Activated CD4-positive, CD25-positive, alpha-beta regulatory T cell (primary cell): ENCODE measurements at regions not wholly inside any gene's neighbourhood (a gene's known extent, or its start where the extent isn't known, plus 50 kb on each side); places are given as distances from the start of the nearest gene placed in this dataset.

Experiments
- DNase-seq, 4 experiments: peaks; one replicate each; lab custom pipeline; 2025; lab: John Stamatoyannopoulos, UW

DNA sequence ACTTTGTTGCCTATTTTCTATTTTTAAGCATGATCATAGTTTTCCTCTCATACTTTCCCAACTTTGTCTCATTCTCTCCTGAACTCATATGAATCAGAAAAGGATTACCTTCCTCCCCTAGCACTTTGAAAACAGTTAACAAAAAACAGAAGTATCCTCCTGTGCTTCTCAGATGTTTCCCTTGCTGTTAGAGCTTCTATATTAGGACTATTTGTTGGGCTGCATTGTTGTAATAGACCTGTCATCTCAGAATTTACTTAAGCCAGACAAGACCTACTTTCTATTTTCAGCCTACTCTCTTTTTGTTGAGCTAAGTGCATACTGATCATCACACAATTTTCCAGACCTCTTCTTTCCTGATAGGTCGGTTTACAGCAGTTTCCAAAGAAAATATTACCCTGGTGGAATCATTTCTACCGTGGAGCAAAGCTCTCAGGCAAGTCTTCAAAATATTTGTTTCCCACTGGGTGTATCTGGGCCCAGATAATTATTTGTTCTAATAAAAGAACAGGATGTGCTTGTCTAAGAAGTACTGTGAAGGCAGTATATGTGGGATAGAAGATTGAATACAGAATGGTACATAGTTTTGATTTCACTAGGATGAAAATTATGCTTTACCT lies 411.9 kb upstream of the KLF6 start:
- no peak for DNase-seq

- DNase-seq: no peak
Measured at GRCh38 chr10:4196183-4196582, 411.2 kb upstream of the KLF6 start.

- no peak for DNase-seq
Measured at GRCh38 chr10:4195213-4195612, 410.2 kb upstream of the KLF6 start.

GRCh38 chr10:4194231-4194630 lies 409.2 kb upstream of the KLF6 start:
- DNase-seq: no peak

DNA sequence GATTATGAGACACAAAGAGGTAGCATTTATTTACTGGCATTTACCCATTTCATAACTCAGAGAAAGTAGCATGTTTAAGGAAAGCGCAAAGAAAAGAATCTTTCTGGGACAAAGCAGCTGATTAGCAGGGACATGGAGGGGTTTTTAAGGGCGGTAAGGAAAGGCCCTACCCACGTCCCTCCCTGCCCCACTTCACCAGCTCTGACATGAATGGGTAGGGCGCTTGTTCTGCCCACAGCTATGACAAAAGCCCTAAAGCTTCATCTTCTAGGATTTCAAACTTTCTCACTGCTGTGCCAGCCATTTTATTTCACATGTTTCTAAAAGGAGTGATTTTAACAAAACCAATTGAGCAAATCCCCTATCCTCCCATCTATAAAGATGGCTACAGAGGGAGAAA lies 406.9 kb upstream of the KLF6 start:
- DNase-seq: no peak

- no peak for DNase-seq
Measured at GRCh38 chr10:4191354-4191753, 406.3 kb upstream of the KLF6 start.

DNA sequence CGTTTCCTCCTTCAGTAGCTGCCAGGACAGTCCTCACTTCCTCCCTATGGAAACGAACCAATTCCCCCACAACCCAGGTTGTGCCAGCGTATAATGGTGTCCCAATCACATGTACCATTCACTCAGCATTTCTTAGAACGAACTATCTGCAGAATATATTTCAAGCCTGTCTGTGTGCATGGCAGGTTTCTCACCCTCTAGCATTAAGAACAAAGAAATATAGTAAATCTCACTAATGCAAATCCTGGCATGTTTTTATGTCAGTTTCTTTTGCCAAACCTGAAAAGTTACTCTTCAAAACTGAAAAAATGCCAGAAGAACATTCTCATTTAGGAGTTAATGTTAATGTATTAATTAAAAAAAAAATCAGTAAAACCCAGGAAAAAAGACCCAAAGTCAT lies 405.9 kb upstream of the KLF6 start:
- no peak for DNase-seq

DNA sequence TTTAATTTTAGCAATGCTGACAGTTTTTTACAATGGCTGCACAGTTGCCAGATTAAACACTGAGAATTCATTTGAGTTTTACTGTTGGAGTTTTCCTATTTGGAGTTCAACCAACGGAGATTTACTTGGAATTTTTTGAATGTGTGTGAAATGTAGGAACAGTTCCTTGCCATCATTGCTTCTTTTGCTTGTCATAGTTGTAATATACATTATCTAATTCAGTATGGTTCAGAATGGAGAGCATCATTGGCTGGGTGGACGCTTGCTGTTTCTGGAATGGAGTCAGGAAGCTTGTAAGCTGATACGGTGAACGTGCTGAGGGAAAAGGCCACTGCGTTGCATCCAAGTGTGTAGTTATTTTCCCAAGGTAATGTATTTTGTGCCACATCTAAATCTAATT lies 404.3 kb upstream of the KLF6 start:
- DNase-seq: no peak

GRCh38 chr10:4188406-4188805 lies 403.4 kb upstream of the KLF6 start:
- no peak for DNase-seq

- no peak for DNase-seq
Measured at GRCh38 chr10:4186849-4187540, 402.0 kb upstream of the KLF6 start.

- DNase-seq: no peak
Measured at GRCh38 chr10:4183761-4184261, 398.8 kb upstream of the KLF6 start.

- no peak for DNase-seq
Measured at GRCh38 chr10:4181621-4182049, 396.6 kb upstream of the KLF6 start.

GRCh38 chr10:4181081-4181480 lies 396.1 kb upstream of the KLF6 start:
- DNase-seq: no peak

DNA sequence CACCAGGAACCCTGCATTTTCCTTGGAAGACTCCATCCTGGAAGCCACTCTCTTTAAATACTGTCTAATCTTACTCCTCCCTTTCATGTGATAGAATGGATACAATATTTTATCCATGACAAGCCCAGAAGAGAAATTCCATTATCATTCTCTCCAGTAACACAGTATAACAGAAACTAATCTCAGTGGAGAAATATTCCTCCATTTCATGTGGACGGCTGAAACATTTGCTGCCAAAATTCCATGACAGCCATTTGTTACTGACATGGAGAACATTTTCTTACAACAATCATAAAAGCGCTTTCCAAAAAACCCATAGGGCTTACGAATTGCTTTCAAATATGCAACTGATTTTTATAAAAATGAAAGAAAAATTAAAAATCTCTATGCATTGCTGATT lies 392.8 kb upstream of the KLF6 start:
- no peak for DNase-seq

GRCh38 chr10:4176500-4177281 lies 391.7 kb upstream of the KLF6 start:
- no peak for DNase-seq

GRCh38 chr10:4174197-4174596 lies 389.2 kb upstream of the KLF6 start:
- DNase-seq: no peak

GRCh38 chr10:4170633-4171314 lies 385.8 kb upstream of the KLF6 start:
- no peak for DNase-seq

GRCh38 chr10:4170181-4170580 lies 385.2 kb upstream of the KLF6 start:
- DNase-seq: no peak

- DNase-seq: no peak
Measured at GRCh38 chr10:4169448-4169847, 384.4 kb upstream of the KLF6 start.

DNA sequence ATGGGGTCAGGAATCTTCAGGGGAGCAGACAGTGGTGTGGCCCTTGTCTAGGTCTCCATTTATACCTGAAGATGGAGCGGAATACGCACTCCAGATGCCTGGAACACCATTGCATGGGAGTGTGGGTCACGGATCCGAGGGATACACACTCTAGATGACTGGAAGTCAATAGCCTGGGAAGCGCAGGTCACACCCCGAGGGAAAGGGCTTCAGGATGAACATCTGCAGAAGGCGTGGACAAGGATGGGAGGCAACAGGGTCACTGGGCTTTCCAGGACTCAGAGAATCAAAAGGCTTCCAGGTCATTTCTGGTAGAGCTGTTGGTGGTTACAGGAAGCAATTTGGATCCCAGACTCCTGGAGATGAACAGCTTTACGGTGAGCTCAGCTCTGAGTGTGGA lies 382.2 kb upstream of the KLF6 start:
- DNase-seq: no peak

DNA sequence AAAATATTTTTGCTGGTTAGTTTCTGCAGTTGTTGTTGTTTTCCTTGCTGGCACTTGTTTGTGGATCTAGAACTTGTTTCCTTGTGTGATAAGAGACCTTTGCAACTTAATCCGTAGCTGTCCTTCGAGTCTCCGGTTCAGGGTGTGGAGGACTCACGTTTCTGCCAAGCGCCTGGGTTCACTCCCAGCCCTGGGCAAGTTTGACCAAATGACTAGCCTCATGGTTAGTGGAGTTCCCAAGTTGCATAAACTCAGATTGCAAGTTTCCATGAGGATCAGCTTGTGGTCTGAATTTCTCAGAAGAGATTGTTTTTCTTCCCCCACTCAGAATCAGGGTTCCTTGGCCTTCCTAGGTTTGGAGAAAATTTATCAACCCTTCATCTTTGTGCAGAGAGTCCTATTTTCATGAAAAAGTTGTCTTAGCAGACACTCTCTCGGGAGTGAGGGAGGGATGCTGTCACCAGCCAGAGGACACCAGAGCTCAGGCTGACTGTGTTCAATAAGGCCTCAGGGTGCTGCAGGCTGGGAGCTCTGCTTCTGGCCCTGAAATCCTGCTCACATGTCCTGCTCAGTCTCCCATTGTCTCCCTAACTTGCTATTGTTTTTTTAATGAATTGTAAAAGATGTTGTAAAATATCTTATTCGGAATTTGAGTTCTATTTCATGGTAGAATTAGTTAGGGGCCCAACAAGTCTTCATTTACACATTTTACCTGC lies 377.7 kb upstream of the KLF6 start:
- DNase-seq: no peak

GRCh38 chr10:4159173-4159572 lies 374.2 kb upstream of the KLF6 start:
- no peak for DNase-seq
